ENCODE measurements at regions not wholly inside any gene's neighbourhood (a gene's known extent, or its start where the extent isn't known, plus 50 kb on each side); places are given as distances from the start of the nearest gene placed in this dataset.
"Not testable (repeated sequence)": the region's sequence is repeated elsewhere in the genome, so short reads cannot be mapped to it uniquely, and the experiment has no call there.

- H3K36me3 ChIP-seq (ENCODE audit: insufficient read depth, low read length); H3K4me1 ChIP-seq (ENCODE audit: control insufficient read depth, insufficient read depth, low read length, unreplicated experiment); H3K4me3 ChIP-seq (ENCODE audit: low read depth, low read length); H3K27ac ChIP-seq (ENCODE audit: low read depth, low read length); H3K79me2 ChIP-seq (ENCODE audit: control insufficient read depth, insufficient read depth, low read length, unreplicated experiment); H3K27me3 ChIP-seq (ENCODE audit: insufficient read depth, low read length); H2AFZ ChIP-seq (ENCODE audit: low read length, unreplicated experiment): not testable (repeated sequence)
Measured at GRCh38 chr2:158866082-158866481, 71.0 kb downstream of the DAPL1 start.

- not testable (repeated sequence) for H3K27ac ChIP-seq (ENCODE audit: low read depth, low read length); H3K4me3 ChIP-seq (ENCODE audit: low read depth, low read length); H3K4me1 ChIP-seq (ENCODE audit: control insufficient read depth, insufficient read depth, low read length, unreplicated experiment); H2AFZ ChIP-seq (ENCODE audit: low read length, unreplicated experiment); H3K79me2 ChIP-seq (ENCODE audit: control insufficient read depth, insufficient read depth, low read length, unreplicated experiment); H3K27me3 ChIP-seq (ENCODE audit: insufficient read depth, low read length); H3K36me3 ChIP-seq (ENCODE audit: insufficient read depth, low read length)
Measured at GRCh38 chr2:158867531-158868191, 72.5 kb downstream of the DAPL1 start.

GRCh38 chr2:158868386-158868785 is 73.3 kb downstream of the DAPL1 start:
- not testable (repeated sequence) for H2AFZ ChIP-seq (ENCODE audit: low read length, unreplicated experiment); H3K4me1 ChIP-seq (ENCODE audit: control insufficient read depth, insufficient read depth, low read length, unreplicated experiment); H3K4me3 ChIP-seq (ENCODE audit: low read depth, low read length); H3K27me3 ChIP-seq (ENCODE audit: insufficient read depth, low read length); H3K36me3 ChIP-seq (ENCODE audit: insufficient read depth, low read length); H3K79me2 ChIP-seq (ENCODE audit: control insufficient read depth, insufficient read depth, low read length, unreplicated experiment); H3K27ac ChIP-seq (ENCODE audit: low read depth, low read length)

- not testable (repeated sequence) for H3K27ac ChIP-seq (ENCODE audit: low read depth, low read length); H3K27me3 ChIP-seq (ENCODE audit: insufficient read depth, low read length); H3K79me2 ChIP-seq (ENCODE audit: control insufficient read depth, insufficient read depth, low read length, unreplicated experiment); H2AFZ ChIP-seq (ENCODE audit: low read length, unreplicated experiment); H3K36me3 ChIP-seq (ENCODE audit: insufficient read depth, low read length); H3K4me1 ChIP-seq (ENCODE audit: control insufficient read depth, insufficient read depth, low read length, unreplicated experiment); H3K4me3 ChIP-seq (ENCODE audit: low read depth, low read length)
Measured at GRCh38 chr2:158869122-158869521, 74.0 kb downstream of the DAPL1 start.

- not testable (repeated sequence) for H3K27me3 ChIP-seq (ENCODE audit: insufficient read depth, low read length); H3K4me3 ChIP-seq (ENCODE audit: low read depth, low read length); H3K4me1 ChIP-seq (ENCODE audit: control insufficient read depth, insufficient read depth, low read length, unreplicated experiment); H3K36me3 ChIP-seq (ENCODE audit: insufficient read depth, low read length); H3K79me2 ChIP-seq (ENCODE audit: control insufficient read depth, insufficient read depth, low read length, unreplicated experiment); H2AFZ ChIP-seq (ENCODE audit: low read length, unreplicated experiment); H3K27ac ChIP-seq (ENCODE audit: low read depth, low read length)
Measured at GRCh38 chr2:158869609-158870008, 74.5 kb downstream of the DAPL1 start.

- no peaks in the 10 kb centered on the region for H3K4me1 ChIP-seq (ENCODE audit: control insufficient read depth, insufficient read depth, low read length, unreplicated experiment)
- H3K27ac ChIP-seq (ENCODE audit: low read depth, low read length), result no peak overlapping the region
- peaks cover 4% of the 10 kb centered on the region for H3K27me3 ChIP-seq (ENCODE audit: insufficient read depth, low read length)
- no peaks in the 10 kb centered on the region for H3K36me3 ChIP-seq (ENCODE audit: insufficient read depth, low read length)
- no peaks in the 10 kb centered on the region for H3K79me2 ChIP-seq (ENCODE audit: control insufficient read depth, insufficient read depth, low read length, unreplicated experiment)
- H3K4me3 ChIP-seq (ENCODE audit: low read depth, low read length), result no peak overlapping the region
- no peak overlapping the region for H2AFZ ChIP-seq (ENCODE audit: low read length, unreplicated experiment)
Measured at GRCh38 chr2:158878003-158878402, 82.9 kb downstream of the DAPL1 start.

GRCh38 chr2:158879229-158879903 is 84.2 kb downstream of the DAPL1 start:
- peaks cover 4% of the 10 kb centered on the region for H3K27me3 ChIP-seq (ENCODE audit: insufficient read depth, low read length)
- H3K4me3 ChIP-seq (ENCODE audit: low read depth, low read length), result no peak overlapping the region
- no peak overlapping the region for H2AFZ ChIP-seq (ENCODE audit: low read length, unreplicated experiment)
- no peak overlapping the region for H3K27ac ChIP-seq (ENCODE audit: low read depth, low read length)
- no peaks in the 10 kb centered on the region for H3K79me2 ChIP-seq (ENCODE audit: control insufficient read depth, insufficient read depth, low read length, unreplicated experiment)
- no peaks in the 10 kb centered on the region for H3K36me3 ChIP-seq (ENCODE audit: insufficient read depth, low read length)
- no peaks in the 10 kb centered on the region for H3K4me1 ChIP-seq (ENCODE audit: control insufficient read depth, insufficient read depth, low read length, unreplicated experiment)

GRCh38 chr2:158882297-158882696 is 86.1 kb upstream of the TANC1 start:
- H3K79me2 ChIP-seq (ENCODE audit: control insufficient read depth, insufficient read depth, low read length, unreplicated experiment), result no peaks in the 10 kb centered on the region
- peaks cover 4% of the 10 kb centered on the region for H3K27me3 ChIP-seq (ENCODE audit: insufficient read depth, low read length)
- no peak overlapping the region for H3K4me3 ChIP-seq (ENCODE audit: low read depth, low read length)
- no peaks in the 10 kb centered on the region for H3K36me3 ChIP-seq (ENCODE audit: insufficient read depth, low read length)
- H2AFZ ChIP-seq (ENCODE audit: low read length, unreplicated experiment), result no peak overlapping the region
- no peak overlapping the region for H3K27ac ChIP-seq (ENCODE audit: low read depth, low read length)
- H3K4me1 ChIP-seq (ENCODE audit: control insufficient read depth, insufficient read depth, low read length, unreplicated experiment), result peaks cover under 1% of the 10 kb centered on the region

- not testable (repeated sequence) for H3K36me3 ChIP-seq (ENCODE audit: insufficient read depth, low read length); H3K27ac ChIP-seq (ENCODE audit: low read depth, low read length); H2AFZ ChIP-seq (ENCODE audit: low read length, unreplicated experiment); H3K27me3 ChIP-seq (ENCODE audit: insufficient read depth, low read length); H3K4me3 ChIP-seq (ENCODE audit: low read depth, low read length); H3K4me1 ChIP-seq (ENCODE audit: control insufficient read depth, insufficient read depth, low read length, unreplicated experiment); H3K79me2 ChIP-seq (ENCODE audit: control insufficient read depth, insufficient read depth, low read length, unreplicated experiment)
Measured at GRCh38 chr2:158884552-158884951, 83.9 kb upstream of the TANC1 start.

GRCh38 chr2:158885018-158885678 is 83.3 kb upstream of the TANC1 start:
- H2AFZ ChIP-seq (ENCODE audit: low read length, unreplicated experiment); H3K4me3 ChIP-seq (ENCODE audit: low read depth, low read length); H3K36me3 ChIP-seq (ENCODE audit: insufficient read depth, low read length); H3K27me3 ChIP-seq (ENCODE audit: insufficient read depth, low read length); H3K4me1 ChIP-seq (ENCODE audit: control insufficient read depth, insufficient read depth, low read length, unreplicated experiment); H3K27ac ChIP-seq (ENCODE audit: low read depth, low read length); H3K79me2 ChIP-seq (ENCODE audit: control insufficient read depth, insufficient read depth, low read length, unreplicated experiment): not testable (repeated sequence)

- H3K4me3 ChIP-seq (ENCODE audit: low read depth, low read length); H3K4me1 ChIP-seq (ENCODE audit: control insufficient read depth, insufficient read depth, low read length, unreplicated experiment); H3K79me2 ChIP-seq (ENCODE audit: control insufficient read depth, insufficient read depth, low read length, unreplicated experiment); H3K27me3 ChIP-seq (ENCODE audit: insufficient read depth, low read length); H2AFZ ChIP-seq (ENCODE audit: low read length, unreplicated experiment); H3K27ac ChIP-seq (ENCODE audit: low read depth, low read length); H3K36me3 ChIP-seq (ENCODE audit: insufficient read depth, low read length): not testable (repeated sequence)
Measured at GRCh38 chr2:158885679-158886050, 82.8 kb upstream of the TANC1 start.

All from ACC112 (cell line).